CD8-positive, alpha-beta memory T cell (primary cell): ENCODE measurements at regions not wholly inside any gene's neighbourhood (a gene's known extent, or its start where the extent isn't known, plus 50 kb on each side); places are given as distances from the start of the nearest gene placed in this dataset.

Source experiments
- CTCF ChIA-PET: fragments of 350-600 bp; sonication (Branson Sonifier 250); formaldehyde crosslinking; loops from one replicate; lab custom pipeline; 2021; ENCODE audit warnings: antibody characterized with exemption; lab: Charles Lee
- POLR2A ChIA-PET: fragments of 350-600 bp; sonication (Branson Sonifier 250); formaldehyde crosslinking; loops from one replicate; lab custom pipeline; 2021; ENCODE audit warnings: antibody characterized with exemption; lab: Charles Lee
- DNase-seq, 5 donors: peaks; one replicate each; pipeline versions ENCODE4 v3.0.0 to v3.0.0-alpha.2; 2020 to 2022; ENCODE audit warnings: mixed read lengths in 1 of 5
- H3K27ac ChIP-seq: one replicate; pipeline ENCODE4 v1.7.0; 2013; ENCODE audit warnings: low read depth, mild to moderate bottlenecking, low read length, moderate library complexity
- H3K27me3 ChIP-seq: 2 replicates; pipeline ENCODE4 v1.7.0; 2013; ENCODE audit warnings: low read length, mild to moderate bottlenecking; ENCODE audit not compliant: insufficient read depth, poor library complexity, severe bottlenecking
- H3K36me3 ChIP-seq: 2 replicates; pipeline ENCODE4 v1.7.0; 2013; ENCODE audit warnings: mild to moderate bottlenecking, low read length, moderate library complexity; ENCODE audit not compliant: insufficient read depth
- H3K4me1 ChIP-seq: 2 replicates; pipeline ENCODE4 v1.7.0; 2013; ENCODE audit warnings: mild to moderate bottlenecking, low read length, moderate library complexity; ENCODE audit not compliant: insufficient read depth
- H3K4me3 ChIP-seq: 2 replicates; pipeline ENCODE4 v1.7.0; 2013; ENCODE audit warnings: mild to moderate bottlenecking, low read length
- H3K9me3 ChIP-seq: 2 replicates; pipeline ENCODE4 v1.7.0; 2013; ENCODE audit warnings: mild to moderate bottlenecking, low read length
- H3K27ac Mint-ChIP-seq, 8 donors: one replicate each; pipeline ENCODE4 v1.8.0; 2020 to 2021; ENCODE audit warnings: mixed read lengths in 8 of 8, mild to moderate bottlenecking in 6 of 8, inconsistent platforms in 3 of 8, moderate library complexity in 3 of 8
- H3K27me3 Mint-ChIP-seq, 2 donors: one replicate each; pipeline ENCODE4 v1.8.0; 2020 to 2021; ENCODE audit warnings: mixed read lengths in 2 of 2, mild to moderate bottlenecking in 1 of 2, moderate library complexity in 1 of 2
- H3K36me3 Mint-ChIP-seq, 3 donors: one replicate each; pipeline ENCODE4 v1.8.0; 2020 to 2021; ENCODE audit warnings: mixed read lengths in 3 of 3, inconsistent platforms in 1 of 3, mild to moderate bottlenecking in 1 of 3
- H3K4me1 Mint-ChIP-seq, 3 donors: one replicate each; pipeline ENCODE4 v1.8.0; 2020 to 2021; ENCODE audit warnings: mixed read lengths in 3 of 3, inconsistent platforms in 1 of 3, mild to moderate bottlenecking in 1 of 3
- H3K4me3 Mint-ChIP-seq, 7 donors: one replicate each; pipeline ENCODE4 v1.8.0; 2020 to 2021; ENCODE audit warnings: mixed read lengths in 7 of 7, mild to moderate bottlenecking in 6 of 7, moderate library complexity in 4 of 7, inconsistent platforms in 2 of 7
- H3K9me3 Mint-ChIP-seq, 5 donors: one replicate each; pipeline ENCODE4 v1.8.0; 2020 to 2022; ENCODE audit warnings: mixed read lengths in 5 of 5, mild to moderate bottlenecking in 3 of 5, moderate library complexity in 2 of 5, inconsistent platforms in 1 of 5

- no peaks in the 10 kb centered on the region for H3K9me3 Mint-ChIP-seq
- H3K27me3 Mint-ChIP-seq = peaks cover 5 to 19% of the 10 kb centered on the region in 2 donors
- Histone ChIP-seq H3K27me3 (no peaks in the 10 kb centered on the region), H3K4me1 (no peaks in the 10 kb centered on the region), H3K36me3 (no peaks in the 10 kb centered on the region), H3K27ac (no peak overlapping the region), H3K4me3 (no peak overlapping the region), H3K9me3 (no peaks in the 10 kb centered on the region)
- peaks cover 0 to 2% (median 0%) of the 10 kb centered on the region in 3 donors for H3K4me1 Mint-ChIP-seq
- no peaks in the 10 kb centered on the region for H3K36me3 Mint-ChIP-seq
- ChIA-PET CTCF (no interaction called here), POLR2A (no interaction called here)
- DNase-seq = no peak
- H3K4me3 Mint-ChIP-seq = no peak overlapping the region
- H3K27ac Mint-ChIP-seq = no peak overlapping the region
These were observed 126.8 kb downstream of the RGS21 start for GRCh38 chr1:192443616-192444015.

DNA sequence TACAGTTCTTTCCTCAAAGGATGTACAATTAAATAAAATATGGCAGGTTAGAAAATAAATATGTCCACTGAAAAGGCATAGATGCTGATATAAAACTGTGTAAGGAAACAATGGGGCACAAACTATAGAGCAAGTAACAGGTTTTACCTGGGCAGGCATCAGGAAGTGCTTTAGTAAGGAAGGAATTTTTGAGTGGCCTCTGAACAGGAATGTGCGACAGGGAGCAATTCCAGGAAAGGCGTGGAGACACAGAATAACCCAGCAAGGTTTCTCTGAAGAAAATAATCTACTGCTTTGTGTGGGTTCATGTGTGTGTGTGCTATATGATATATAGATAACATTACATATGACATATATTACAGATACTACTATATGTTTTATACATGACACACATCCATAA is 128.4 kb downstream of the RGS21 start:
- Mint-ChIP-seq H3K36me3 (no peaks in the 10 kb centered on the region), H3K27ac (no peak overlapping the region), H3K4me1 (peaks cover 0 to 2% (median 0%) of the 10 kb centered on the region in 3 donors), H3K4me3 (no peak overlapping the region), H3K9me3 (no peaks in the 10 kb centered on the region), H3K27me3 (peaks cover 3 to 24% of the 10 kb centered on the region in 2 donors)
- H3K4me3 ChIP-seq = no peak overlapping the region
- H3K27me3 ChIP-seq = no peaks in the 10 kb centered on the region
- POLR2A ChIA-PET = no interaction called here
- no peak for DNase-seq
- no peak overlapping the region for H3K27ac ChIP-seq
- no peaks in the 10 kb centered on the region for H3K4me1 ChIP-seq
- H3K36me3 ChIP-seq = no peaks in the 10 kb centered on the region
- CTCF ChIA-PET = no interaction called here
- no peaks in the 10 kb centered on the region for H3K9me3 ChIP-seq

DNA sequence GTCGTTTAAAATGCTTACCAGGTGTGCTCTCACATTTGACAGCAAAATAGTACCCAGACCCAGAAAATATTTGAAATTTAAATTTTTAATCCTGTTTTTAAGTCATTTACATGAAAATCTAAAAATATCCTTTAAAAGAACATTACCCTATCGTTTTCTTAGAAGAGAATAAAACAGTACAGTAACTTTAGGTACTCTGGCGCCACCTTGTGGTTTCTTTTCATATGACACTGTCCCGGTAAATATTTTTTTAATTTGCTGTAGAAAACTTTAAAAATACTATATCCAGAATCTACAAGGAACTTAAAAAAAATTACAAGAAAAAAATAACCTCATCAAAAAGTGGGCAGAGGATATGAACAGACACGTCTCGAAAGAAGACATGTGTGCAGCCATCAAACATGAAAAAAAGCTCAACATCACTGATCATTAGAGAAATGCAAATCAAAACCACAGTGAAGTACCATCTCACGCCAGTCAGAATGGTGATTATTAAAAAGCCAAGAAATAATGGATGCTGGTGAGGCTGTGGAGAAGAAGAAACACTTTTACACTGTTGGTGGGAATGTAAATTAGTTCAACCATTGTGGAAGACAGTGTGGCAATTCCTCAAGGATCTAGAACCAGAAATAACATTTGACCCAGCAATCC is 129.2 kb downstream of the RGS21 start:
- H3K4me3 ChIP-seq = no peak overlapping the region
- peak; percentile 16 to 59 (median 42) for DNase-seq
- Mint-ChIP-seq H3K4me3 (no peak overlapping the region), H3K27ac (no peak overlapping the region), H3K9me3 (no peaks in the 10 kb centered on the region), H3K36me3 (no peaks in the 10 kb centered on the region), H3K4me1 (peaks cover 0 to 2% (median 0%) of the 10 kb centered on the region in 3 donors), H3K27me3 (peaks cover 1 to 24% of the 10 kb centered on the region in 2 donors)
- no peaks in the 10 kb centered on the region for H3K36me3 ChIP-seq
- no peaks in the 10 kb centered on the region for H3K27me3 ChIP-seq
- POLR2A ChIA-PET = no interaction called here
- H3K9me3 ChIP-seq = no peaks in the 10 kb centered on the region
- CTCF ChIA-PET = no interaction called here
- no peaks in the 10 kb centered on the region for H3K4me1 ChIP-seq
- H3K27ac ChIP-seq = no peak overlapping the region

GRCh38 chr1:192448026-192448578 is 127.5 kb upstream of the RGS1 start:
- Histone ChIP-seq H3K9me3 (no peaks in the 10 kb centered on the region), H3K4me3 (no peak overlapping the region), H3K27me3 (no peaks in the 10 kb centered on the region), H3K27ac (no peak overlapping the region), H3K36me3 (no peaks in the 10 kb centered on the region), H3K4me1 (no peaks in the 10 kb centered on the region)
- ChIA-PET CTCF (no interaction called here), POLR2A (no interaction called here)
- Mint-ChIP-seq H3K9me3 (no peaks in the 10 kb centered on the region), H3K4me1 (peaks cover 0 to 2% (median 0%) of the 10 kb centered on the region in 3 donors), H3K36me3 (no peaks in the 10 kb centered on the region), H3K27me3 (peaks cover 1 to 33% of the 10 kb centered on the region in 2 donors), H3K4me3 (no peak overlapping the region), H3K27ac (no peak overlapping the region)
- DNase-seq = no peak

DNA sequence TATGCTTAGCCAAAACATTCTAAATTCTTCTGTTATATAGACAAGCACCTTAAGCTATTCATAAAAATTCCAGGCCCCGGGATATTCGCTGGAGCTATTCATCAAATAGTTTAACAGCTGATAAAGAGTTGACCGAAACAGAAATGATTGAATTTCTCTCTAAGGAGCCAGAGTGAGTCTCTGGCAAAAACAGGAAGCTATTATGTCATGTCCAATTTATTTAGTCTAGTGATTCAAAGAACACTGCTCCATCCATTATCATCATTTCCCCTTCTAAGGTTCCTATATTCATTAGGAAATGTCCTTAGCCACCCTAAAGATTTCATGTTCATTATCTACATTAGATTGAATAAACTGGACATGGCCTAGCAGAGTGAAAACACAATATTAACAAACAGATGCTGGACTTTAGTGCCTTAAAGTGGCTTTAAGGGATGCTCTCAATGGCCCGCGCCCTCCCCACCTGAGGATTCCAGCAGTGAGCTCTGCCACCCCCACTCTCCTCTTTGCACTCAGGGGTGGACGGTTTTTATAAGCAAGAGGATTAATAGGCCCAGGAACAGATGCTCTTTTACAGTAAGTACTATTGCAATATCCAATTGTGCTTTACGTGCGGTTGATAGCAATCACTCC is 122.1 kb upstream of the RGS1 start:
- Mint-ChIP-seq H3K4me1 (no peaks in the 10 kb centered on the region), H3K9me3 (no peaks in the 10 kb centered on the region), H3K27ac (no peak overlapping the region), H3K4me3 (no peak overlapping the region), H3K27me3 (peaks cover 2 to 39% of the 10 kb centered on the region in 2 donors), H3K36me3 (no peaks in the 10 kb centered on the region)
- Histone ChIP-seq H3K27me3 (no peaks in the 10 kb centered on the region), H3K9me3 (no peaks in the 10 kb centered on the region), H3K4me1 (no peaks in the 10 kb centered on the region), H3K4me3 (no peak overlapping the region), H3K27ac (no peak overlapping the region), H3K36me3 (no peaks in the 10 kb centered on the region)
- ChIA-PET POLR2A (no interaction called here), CTCF (no interaction called here)
- no peak for DNase-seq

- no peak for DNase-seq
- no peak overlapping the region for H3K4me3 ChIP-seq
- H3K27me3 Mint-ChIP-seq = peaks cover 7 to 39% of the 10 kb centered on the region in 2 donors
- no peaks in the 10 kb centered on the region for H3K4me1 ChIP-seq
- no peaks in the 10 kb centered on the region for H3K4me1 Mint-ChIP-seq
- no peaks in the 10 kb centered on the region for H3K9me3 Mint-ChIP-seq
- no peaks in the 10 kb centered on the region for H3K36me3 ChIP-seq
- ChIA-PET CTCF (no interaction called here), POLR2A (no interaction called here)
- no peak overlapping the region for H3K4me3 Mint-ChIP-seq
- no peak overlapping the region for H3K27ac Mint-ChIP-seq
- H3K27me3 ChIP-seq = no peaks in the 10 kb centered on the region
- H3K36me3 Mint-ChIP-seq = no peaks in the 10 kb centered on the region
- H3K9me3 ChIP-seq = no peaks in the 10 kb centered on the region
- H3K27ac ChIP-seq = no peak overlapping the region
These were observed 116.1 kb upstream of the RGS1 start for GRCh38 chr1:192459467-192459866.

GRCh38 chr1:192461684-192462083 is 113.9 kb upstream of the RGS1 start:
- H3K9me3 ChIP-seq = no peaks in the 10 kb centered on the region
- Mint-ChIP-seq H3K27ac (no peak overlapping the region), H3K27me3 (peaks cover 10 to 43% of the 10 kb centered on the region in 2 donors), H3K4me3 (no peak overlapping the region), H3K4me1 (no peaks in the 10 kb centered on the region), H3K36me3 (no peaks in the 10 kb centered on the region), H3K9me3 (no peaks in the 10 kb centered on the region)
- H3K36me3 ChIP-seq = no peaks in the 10 kb centered on the region
- no peak overlapping the region for H3K27ac ChIP-seq
- H3K4me3 ChIP-seq = no peak overlapping the region
- DNase-seq = no peak
- no peaks in the 10 kb centered on the region for H3K27me3 ChIP-seq
- ChIA-PET POLR2A (no interaction called here), CTCF (no interaction called here)
- H3K4me1 ChIP-seq = no peaks in the 10 kb centered on the region

DNA sequence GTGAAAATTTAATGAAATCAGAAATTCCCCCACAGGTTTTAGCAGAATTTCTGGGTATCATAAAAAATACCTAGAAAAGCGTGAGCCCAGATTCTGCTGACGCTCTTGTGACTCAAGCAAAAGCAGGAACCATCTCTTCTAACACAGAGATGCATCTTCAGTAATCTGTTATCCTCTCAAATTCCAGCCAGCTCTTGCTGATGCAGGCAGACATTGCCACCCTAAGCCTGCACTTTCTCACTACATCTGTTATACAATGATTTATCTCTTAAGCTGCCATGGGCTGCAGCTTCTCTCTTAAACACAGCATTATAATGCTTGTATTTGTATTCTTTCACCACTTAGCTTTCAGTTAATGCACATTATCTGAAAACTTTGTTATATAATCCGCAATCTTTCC is 113.0 kb upstream of the RGS1 start:
- H3K27ac Mint-ChIP-seq = no peak overlapping the region
- Histone ChIP-seq H3K4me3 (no peak overlapping the region), H3K9me3 (no peaks in the 10 kb centered on the region), H3K27me3 (no peaks in the 10 kb centered on the region), H3K36me3 (no peaks in the 10 kb centered on the region), H3K27ac (no peak overlapping the region), H3K4me1 (no peaks in the 10 kb centered on the region)
- no peak for DNase-seq
- H3K9me3 Mint-ChIP-seq = no peaks in the 10 kb centered on the region
- H3K36me3 Mint-ChIP-seq = no peaks in the 10 kb centered on the region
- H3K4me1 Mint-ChIP-seq = no peaks in the 10 kb centered on the region
- no peak overlapping the region for H3K4me3 Mint-ChIP-seq
- POLR2A ChIA-PET = no interaction called here
- peaks cover 8 to 40% of the 10 kb centered on the region in 2 donors for H3K27me3 Mint-ChIP-seq
- CTCF ChIA-PET = no interaction called here
